ENCODE measurements at regions not wholly inside any gene's neighbourhood (a gene's known extent, or its start where the extent isn't known, plus 50 kb on each side); places are given as distances from the start of the nearest gene placed in this dataset.

- intact Hi-C loops (cut with DNase I) = no loop called here
- no peak overlapping the region for H3K4me3 ChIP-seq (replicated peaks in 1 of 3)
- no peaks in the 10 kb centered on the region for H3K4me1 ChIP-seq
- H3K27me3 ChIP-seq = no peaks in the 10 kb centered on the region
- TF ChIP-seq POLR2A (IDR thresholded peaks at IDR 0.05) = no peak
- no peak for TF ChIP-seq CTCF (IDR thresholded peaks at IDR 0.05)
- H3K9me3 ChIP-seq = no peaks in the 10 kb centered on the region
- 81 to 88% methylated on average over 2 of the region's 2 CpGs for WGBS, 2 donors
- no peaks in the 10 kb centered on the region for H3K36me3 ChIP-seq
- H3K27ac ChIP-seq = no peak overlapping the region
- DNase-seq = no peak
Measured at GRCh38 chr14:43413084-43413483, 1094.0 kb downstream of the FSCB start.

- 63 to 66% methylated on average over 1 of the region's 1 CpG for WGBS, 2 donors
- Histone ChIP-seq H3K27ac (no peak overlapping the region), H3K36me3 (no peaks in the 10 kb centered on the region), H3K9me3 (no peaks in the 10 kb centered on the region), H3K27me3 (no peaks in the 10 kb centered on the region), H3K4me1 (no peaks in the 10 kb centered on the region), H3K4me3 (replicated peaks in 1 of 3) (no peak overlapping the region)
- TF ChIP-seq CTCF (IDR thresholded peaks at IDR 0.05) (no peak), POLR2A (IDR thresholded peaks at IDR 0.05) (no peak)
- DNase-seq = no peak
- intact Hi-C loops (cut with DNase I) = no loop called here
Measured at GRCh38 chr14:43411841-43412240, 1095.2 kb downstream of the FSCB start.

- H3K27ac ChIP-seq = no peak overlapping the region
- TF ChIP-seq CTCF (IDR thresholded peaks at IDR 0.05) (no peak), POLR2A (IDR thresholded peaks at IDR 0.05) (no peak)
- no peaks in the 10 kb centered on the region for H3K4me1 ChIP-seq
- 0 to 58% methylated on average over 1 to 3 of the region's 3 CpGs for WGBS, 2 donors
- no peaks in the 10 kb centered on the region for H3K36me3 ChIP-seq
- no peaks in the 10 kb centered on the region for H3K9me3 ChIP-seq
- no peak overlapping the region for H3K4me3 ChIP-seq (replicated peaks in 1 of 3)
- no peak for DNase-seq
- intact Hi-C loops (cut with DNase I) = no loop called here
- no peaks in the 10 kb centered on the region for H3K27me3 ChIP-seq
Measured at GRCh38 chr14:43410631-43411030, 1096.5 kb downstream of the FSCB start.

- H3K27ac ChIP-seq = no peak overlapping the region
- H3K36me3 ChIP-seq = no peaks in the 10 kb centered on the region
- H3K4me3 ChIP-seq (replicated peaks in 1 of 3) = no peak overlapping the region
- TF ChIP-seq CTCF (IDR thresholded peaks at IDR 0.05) = no peak
- no peak for TF ChIP-seq POLR2A (IDR thresholded peaks at IDR 0.05)
- no peak for DNase-seq
- intact Hi-C loops (cut with DNase I) = no loop called here
- H3K4me1 ChIP-seq = no peaks in the 10 kb centered on the region
- H3K9me3 ChIP-seq = no peaks in the 10 kb centered on the region
- H3K27me3 ChIP-seq = no peaks in the 10 kb centered on the region
Measured at GRCh38 chr14:43408472-43408871, 1098.6 kb downstream of the FSCB start.

GRCh38 chr14:43407706-43408105 lies 1099.4 kb downstream of the FSCB start:
- no peak for DNase-seq
- Histone ChIP-seq H3K4me1 (no peaks in the 10 kb centered on the region), H3K27me3 (no peaks in the 10 kb centered on the region), H3K27ac (no peak overlapping the region), H3K36me3 (no peaks in the 10 kb centered on the region), H3K9me3 (no peaks in the 10 kb centered on the region), H3K4me3 (replicated peaks in 1 of 3) (no peak overlapping the region)
- no peak for TF ChIP-seq CTCF (IDR thresholded peaks at IDR 0.05)
- no peak for TF ChIP-seq POLR2A (IDR thresholded peaks at IDR 0.05)
- intact Hi-C loops (cut with DNase I) = no loop called here
- 85 to 88% methylated on average over 1 of the region's 1 CpG for WGBS, 2 donors

Data from thyroid gland (tissue), 4 donors.